ENCODE measurements at regions not wholly inside any gene's neighbourhood (a gene's known extent, or its start where the extent isn't known, plus 50 kb on each side); places are given as distances from the start of the nearest gene placed in this dataset.

- intact Hi-C loops (cut with micrococcal nuclease; ENCODE audit: unreplicated experiment) = no loop called here
These were observed 292.0 kb upstream of the DMRT1 start for GRCh38 chr9:549455-549997.

DNA sequence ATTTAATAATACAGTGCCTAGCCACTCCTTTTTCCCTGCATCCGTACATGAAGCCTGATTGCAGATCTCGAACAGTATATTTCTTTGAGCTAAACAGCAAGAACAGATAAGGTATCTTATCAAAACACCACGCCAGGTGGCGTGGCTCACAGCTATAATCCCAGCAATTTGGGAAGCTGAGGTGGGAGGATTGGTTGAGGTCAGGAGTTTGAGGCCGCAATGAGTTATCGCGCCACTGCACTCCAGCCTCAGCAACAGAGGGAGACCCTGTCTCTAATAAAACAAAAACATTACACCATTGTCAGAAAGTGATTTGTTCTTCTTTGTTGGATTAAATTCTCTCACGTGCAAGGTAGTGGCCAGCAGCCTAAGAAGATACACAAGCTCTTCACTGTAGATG, 291.2 kb upstream of the DMRT1 start:
- Histone ChIP-seq H3K9me3 (ENCODE audit: low read length) (no peaks in the 10 kb centered on the region), H3K9ac (ENCODE audit: insufficient read depth, low read depth, low read length) (no peak overlapping the region), H3K4me2 (ENCODE audit: low read depth, low read length) (no peak overlapping the region), H3K36me3 (replicated peaks in 1 of 2; ENCODE audit: control insufficient read depth in 1 of 2, insufficient read depth in 2 of 2, low read length in 2 of 2) (no peaks in the 10 kb centered on the region), H3K27me3 (ENCODE audit: control insufficient read depth in 1 of 2, insufficient read depth in 2 of 2, low read length in 2 of 2) (no peaks in the 10 kb centered on the region), H4K20me1 (ENCODE audit: insufficient read depth, low read length) (no peaks in the 10 kb centered on the region), H2AFZ (ENCODE audit: low read length) (no peak overlapping the region), H3K4me1 (ENCODE audit: insufficient read depth, low read length) (no peaks in the 10 kb centered on the region), H3K4me3 (replicated peaks in 1 of 3; ENCODE audit: insufficient read depth in 1 of 3, low read depth in 2 of 3, low read length in 3 of 3) (no peak overlapping the region), H3K27ac (ENCODE audit: extremely low read length, insufficient read depth, low read length) (no peak overlapping the region), H3K79me2 (ENCODE audit: insufficient read depth, low read length) (no peaks in the 10 kb centered on the region)
- no peak for TF ChIP-seq HOXA3 (CRISPR knock-in tag; IDR thresholded peaks at IDR 0.05)
- TF ChIP-seq ZNF546 (CRISPR knock-in tag; conservative IDR thresholded peaks at IDR 0.05) = no peak
- no peak for TF ChIP-seq NONO (IDR thresholded peaks at IDR 0.05)
- TF ChIP-seq NONO (CRISPR knock-in tag; conservative IDR thresholded peaks at IDR 0.05) = no peak
- no peak for TF ChIP-seq ZNF564 (CRISPR knock-in tag; IDR thresholded peaks at IDR 0.05)
- TF ChIP-seq ZNF879 (CRISPR knock-in tag; IDR thresholded peaks at IDR 0.05) = no peak
- TF ChIP-seq PLSCR1 (CRISPR knock-in tag; IDR thresholded peaks at IDR 0.05; ENCODE audit: borderline replicate concordance) = no peak
- TF ChIP-seq, protein P1, sequence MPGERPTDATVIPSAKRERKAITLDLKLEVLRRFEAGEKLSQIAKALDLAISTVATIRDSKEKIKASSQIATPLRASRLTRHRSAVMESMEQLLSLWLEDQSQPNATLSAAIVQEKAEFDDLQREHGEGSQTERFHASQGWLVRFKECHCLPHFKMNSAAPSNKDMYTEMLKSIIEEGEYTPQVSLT (CRISPR knock-in tag; IDR thresholded peaks at IDR 0.05; ENCODE audit: borderline replicate concordance, low read depth) = no peak
- no peak for TF ChIP-seq MTA3 (CRISPR knock-in tag; IDR thresholded peaks at IDR 0.05)
- TF ChIP-seq CAMTA2 (CRISPR knock-in tag; IDR thresholded peaks at IDR 0.05; ENCODE audit: borderline replicate concordance) = no peak
- TF ChIP-seq ZNF446 (CRISPR knock-in tag; IDR thresholded peaks at IDR 0.05) = no peak
- ChIA-PET CTCF (ENCODE audit: low intra/inter-chr PET ratio, low total read pairs) (no interaction called here), POLR2A (no interaction called here)
- in situ Hi-C loops (cut with HindIII; ENCODE audit: extremely low pct_ligation_motif_present, low pct_unique_long_range_greater_than_20kb) = no loop called here
- ATAC-seq = no peak
- FAIRE-seq = no peak
- DNase-seq (ENCODE audit: low spot score) = no peak
- BruUV-seq (replicated peaks) = no TSS peak
- intact Hi-C loops (cut with micrococcal nuclease; ENCODE audit: unreplicated experiment) = loop anchor here (1.0 kb wide), 1 partner anchor 214 kb away; no protein-coding TSS in a partner anchor
- WGBS (ENCODE audit: low lambda C conversion rate) = 55% methylated on average over 8 of the region's 8 CpGs

More at GRCh38 chr9:549455-549997, 292.0 kb upstream of the DMRT1 start:
- DNase-seq (ENCODE audit: low spot score) (no peak), ATAC-seq (no peak), FAIRE-seq (no peak)
- Histone ChIP-seq H3K36me3 (replicated peaks in 1 of 2; ENCODE audit: control insufficient read depth in 1 of 2, insufficient read depth in 2 of 2, low read length in 2 of 2) (no peaks in the 10 kb centered on the region), H3K79me2 (ENCODE audit: insufficient read depth, low read length) (no peaks in the 10 kb centered on the region), H2AFZ (ENCODE audit: low read length) (no peak overlapping the region), H3K4me2 (ENCODE audit: low read depth, low read length) (no peak overlapping the region), H3K9me3 (ENCODE audit: low read length) (no peaks in the 10 kb centered on the region), H3K27me3 (ENCODE audit: control insufficient read depth in 1 of 2, insufficient read depth in 2 of 2, low read length in 2 of 2) (no peaks in the 10 kb centered on the region), H3K4me1 (ENCODE audit: insufficient read depth, low read length) (no peaks in the 10 kb centered on the region), H3K9ac (ENCODE audit: insufficient read depth, low read depth, low read length) (no peak overlapping the region), H4K20me1 (ENCODE audit: insufficient read depth, low read length) (no peaks in the 10 kb centered on the region), H3K4me3 (replicated peaks in 1 of 3; ENCODE audit: insufficient read depth in 1 of 3, low read depth in 2 of 3, low read length in 3 of 3) (no peak overlapping the region), H3K27ac (ENCODE audit: extremely low read length, insufficient read depth, low read length) (no peak overlapping the region)
- ChIA-PET POLR2A (no interaction called here), CTCF (ENCODE audit: low intra/inter-chr PET ratio, low total read pairs) (no interaction called here)
- TF ChIP-seq HMGA1 (CRISPR knock-in tag; conservative IDR thresholded peaks at IDR 0.05) = no peak
- no TSS peak for BruUV-seq (replicated peaks)
- in situ Hi-C loops (cut with HindIII; ENCODE audit: extremely low pct_ligation_motif_present, low pct_unique_long_range_greater_than_20kb) = loop anchor here (10.0 kb wide), 1 partner anchor 165 kb away; no protein-coding TSS in a partner anchor
- WGBS (ENCODE audit: low lambda C conversion rate) = 72% methylated on average over 12 of the region's 12 CpGs

Data from HepG2 (cell line).